ENCODE measurements at regions not wholly inside any gene's neighbourhood (a gene's known extent, or its start where the extent isn't known, plus 50 kb on each side); places are given as distances from the start of the nearest gene placed in this dataset.

DNA sequence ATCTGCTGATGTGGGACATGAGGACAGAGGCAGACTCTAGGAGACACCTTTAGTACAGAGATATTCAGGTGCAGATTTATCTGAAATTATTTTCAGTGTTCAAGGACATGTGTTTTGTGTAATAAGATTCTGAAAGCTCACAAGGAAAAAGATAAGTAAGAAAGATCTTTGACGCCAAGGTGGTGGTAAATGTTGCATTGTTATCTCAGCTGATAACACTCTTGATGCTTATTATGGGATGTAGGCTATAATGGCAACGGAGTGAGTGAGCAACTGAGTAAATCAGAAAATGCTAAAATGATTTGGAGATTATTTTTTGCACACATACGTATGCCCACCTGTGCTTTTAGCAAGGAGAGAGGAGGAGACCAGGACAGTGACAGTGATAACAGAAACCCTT is 510.9 kb downstream of the KLF12 start:
- DNase-seq (ENCODE audit: unreplicated experiment) = no peak
- H3K27me3 Mint-ChIP-seq (ENCODE audit: insufficient read depth, unreplicated experiment) = no peaks in the 10 kb centered on the region
- H3K36me3 Mint-ChIP-seq (ENCODE audit: insufficient read depth, unreplicated experiment) = no peaks in the 10 kb centered on the region
- H3K4me1 Mint-ChIP-seq (ENCODE audit: insufficient read depth, unreplicated experiment) = no peaks in the 10 kb centered on the region
- H3K4me3 Mint-ChIP-seq (ENCODE audit: unreplicated experiment) = no peak overlapping the region
- no peak for TF ChIP-seq CTCF (IDR thresholded peaks at IDR 0.05; ENCODE audit: unreplicated experiment)
- H3K9me3 Mint-ChIP-seq (ENCODE audit: unreplicated experiment) = no peaks in the 10 kb centered on the region
- intact Hi-C loops (cut with micrococcal nuclease) = no loop called here
- ChIA-PET CTCF (interaction anchor here (0.6 to 1.0 kb wide), 2 partner anchors 51 to 220 kb away, joined by 3 read pairs; no protein-coding TSS in a partner anchor), POLR2A (interaction anchor here (0.7 kb wide), 1 partner anchor 249 kb away, joined by 3 read pairs; no protein-coding TSS in a partner anchor)
- H3K27ac Mint-ChIP-seq (ENCODE audit: low read depth, unreplicated experiment) = no peak overlapping the region
- no TSS peak for BruUV-seq (replicated peaks)

DNA sequence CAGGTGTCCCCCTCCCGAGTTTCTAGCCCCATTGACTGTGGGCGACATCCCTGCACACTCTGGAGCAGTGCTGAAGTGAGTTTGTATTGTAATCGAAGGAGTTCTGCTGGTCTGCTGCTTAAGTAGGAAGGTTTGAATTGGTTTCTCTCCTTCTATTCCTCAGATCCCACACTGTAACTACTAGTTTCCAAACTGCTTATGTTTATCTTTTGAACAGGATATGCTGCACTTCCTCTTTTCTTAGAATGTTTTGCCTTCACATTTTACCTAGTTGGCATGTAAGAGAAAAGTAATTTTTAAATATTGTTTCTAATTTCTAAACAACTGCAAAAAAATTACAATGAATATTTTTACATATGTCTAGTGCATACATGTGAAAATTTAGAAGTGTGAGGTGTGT is 511.8 kb downstream of the KLF12 start:
- CTCF ChIA-PET = interaction anchor here (0.9 to 1.0 kb wide), 2 partner anchors 27 to 50 kb away, joined by 3 read pairs; no protein-coding TSS in a partner anchor
- Mint-ChIP-seq H3K27me3 (ENCODE audit: insufficient read depth, unreplicated experiment) (no peaks in the 10 kb centered on the region), H3K4me1 (ENCODE audit: insufficient read depth, unreplicated experiment) (no peaks in the 10 kb centered on the region), H3K4me3 (ENCODE audit: unreplicated experiment) (no peak overlapping the region), H3K27ac (ENCODE audit: low read depth, unreplicated experiment) (no peak overlapping the region), H3K9me3 (ENCODE audit: unreplicated experiment) (no peaks in the 10 kb centered on the region), H3K36me3 (ENCODE audit: insufficient read depth, unreplicated experiment) (no peaks in the 10 kb centered on the region)
- no peak for TF ChIP-seq CTCF (IDR thresholded peaks at IDR 0.05; ENCODE audit: unreplicated experiment)
- intact Hi-C loops (cut with micrococcal nuclease) = no loop called here
- POLR2A ChIA-PET = no interaction called here
- no TSS peak for BruUV-seq (replicated peaks)
- DNase-seq (ENCODE audit: unreplicated experiment) = no peak

- TF ChIP-seq CTCF (IDR thresholded peaks at IDR 0.05; ENCODE audit: unreplicated experiment) = no peak
- CTCF ChIA-PET = no interaction called here
- DNase-seq (ENCODE audit: unreplicated experiment) = no peak
- H3K27ac Mint-ChIP-seq (ENCODE audit: low read depth, unreplicated experiment) = no peak overlapping the region
- H3K4me3 Mint-ChIP-seq (ENCODE audit: unreplicated experiment) = no peak overlapping the region
- POLR2A ChIA-PET = interaction anchor here (0.6 kb wide), 1 partner anchor 637 kb away, joined by 4 read pairs; no protein-coding TSS in a partner anchor
- BruUV-seq (replicated peaks) = no TSS peak
- intact Hi-C loops (cut with micrococcal nuclease) = no loop called here
- no peaks in the 10 kb centered on the region for H3K9me3 Mint-ChIP-seq (ENCODE audit: unreplicated experiment)
- no peaks in the 10 kb centered on the region for H3K27me3 Mint-ChIP-seq (ENCODE audit: insufficient read depth, unreplicated experiment)
- H3K36me3 Mint-ChIP-seq (ENCODE audit: insufficient read depth, unreplicated experiment) = no peaks in the 10 kb centered on the region
- H3K4me1 Mint-ChIP-seq (ENCODE audit: insufficient read depth, unreplicated experiment) = no peaks in the 10 kb centered on the region
Observed at GRCh38 chr13:73618275-73618865, 515.8 kb downstream of the KLF12 start.

- POLR2A ChIA-PET = no interaction called here
- no peaks in the 10 kb centered on the region for H3K36me3 Mint-ChIP-seq (ENCODE audit: insufficient read depth, unreplicated experiment)
- no peaks in the 10 kb centered on the region for H3K4me1 Mint-ChIP-seq (ENCODE audit: insufficient read depth, unreplicated experiment)
- CTCF ChIA-PET = interaction anchor here (0.6 kb wide), 1 partner anchor 133 kb away, joined by 3 read pairs; no protein-coding TSS in a partner anchor
- no peak overlapping the region for H3K27ac Mint-ChIP-seq (ENCODE audit: low read depth, unreplicated experiment)
- no peaks in the 10 kb centered on the region for H3K27me3 Mint-ChIP-seq (ENCODE audit: insufficient read depth, unreplicated experiment)
- BruUV-seq (replicated peaks) = no TSS peak
- intact Hi-C loops (cut with micrococcal nuclease) = no loop called here
- no peak for TF ChIP-seq CTCF (IDR thresholded peaks at IDR 0.05; ENCODE audit: unreplicated experiment)
- no peak for DNase-seq (ENCODE audit: unreplicated experiment)
- H3K4me3 Mint-ChIP-seq (ENCODE audit: unreplicated experiment) = no peak overlapping the region
- no peaks in the 10 kb centered on the region for H3K9me3 Mint-ChIP-seq (ENCODE audit: unreplicated experiment)
Observed at GRCh38 chr13:73616861-73617260, 517.3 kb downstream of the KLF12 start.
